T-helper 22 cell (primary cell): ENCODE measurements at regions not wholly inside any gene's neighbourhood (a gene's known extent, or its start where the extent isn't known, plus 50 kb on each side); places are given as distances from the start of the nearest gene placed in this dataset.

Experiments used
- DNase-seq: peaks from one replicate; pipeline ENCODE4 v3.0.0-alpha.2; 2020; ENCODE audit warnings: low read depth

DNA sequence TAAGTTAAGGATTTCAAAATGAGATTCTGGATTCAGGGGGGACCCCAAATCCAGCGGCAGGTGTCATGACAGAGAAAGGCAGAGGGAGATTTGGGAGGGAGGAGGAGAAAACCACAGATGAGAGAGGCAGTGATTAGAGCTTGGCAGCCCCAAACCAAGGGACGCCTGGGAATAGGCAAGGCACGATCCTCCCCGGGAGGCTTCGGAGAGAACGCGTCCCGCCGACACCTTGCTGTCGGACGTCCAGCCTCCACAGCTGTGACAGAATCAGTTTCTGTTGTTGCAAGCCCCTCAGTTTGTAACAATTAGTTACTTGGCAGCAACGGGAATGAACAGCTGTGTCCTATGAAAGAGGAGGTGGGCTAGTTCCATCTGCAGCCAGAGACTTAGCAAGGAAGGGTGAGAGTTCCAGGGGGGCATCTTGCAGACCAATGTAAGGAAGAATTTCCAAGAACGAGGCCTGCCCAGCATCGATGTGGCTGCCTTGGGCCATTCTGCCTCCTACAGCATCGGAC lies 110.7 kb upstream of the SDK2 start:
- DNase-seq, result no peak

DNA sequence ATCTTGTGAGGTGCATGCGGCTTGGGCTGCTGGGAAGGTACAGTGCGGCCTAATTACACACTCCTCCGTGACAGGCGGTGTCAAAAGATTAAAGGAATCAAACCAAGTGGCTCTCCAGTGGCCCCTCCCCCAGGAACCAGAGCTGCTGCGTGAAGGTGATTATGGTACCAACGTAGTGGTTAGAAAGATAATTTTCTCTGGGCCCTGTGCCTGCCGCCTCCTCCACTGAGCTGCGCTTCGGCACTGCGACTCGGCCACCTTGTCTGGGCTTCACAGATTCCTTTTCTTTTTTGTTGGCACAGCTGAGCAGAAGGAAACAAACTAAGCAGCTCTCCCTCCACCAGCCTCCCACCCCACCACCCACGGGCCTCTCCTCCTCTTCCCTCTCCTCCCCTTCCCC lies 113.2 kb upstream of the SDK2 start:
- DNase-seq, result no peak

DNA sequence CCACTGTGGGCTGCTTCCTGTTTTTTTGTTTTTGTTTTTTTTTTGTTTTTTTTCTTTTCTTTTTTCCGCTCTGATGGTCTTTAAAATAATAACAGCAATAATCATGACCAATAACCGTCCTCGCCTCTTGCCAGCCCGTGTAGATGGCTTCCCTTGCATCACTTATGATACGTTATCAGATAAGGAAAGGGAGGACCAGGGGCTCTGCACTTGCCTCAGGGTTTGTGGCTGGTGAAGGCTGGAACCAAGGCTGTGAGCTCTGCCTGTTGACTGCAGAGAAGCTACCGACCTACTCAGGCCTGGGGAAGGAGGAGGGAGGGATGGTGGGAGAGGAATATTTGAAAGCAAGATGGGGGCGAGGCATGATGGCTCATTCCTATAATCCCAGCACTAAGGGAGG lies 114.0 kb upstream of the SDK2 start:
- no peak for DNase-seq

DNA sequence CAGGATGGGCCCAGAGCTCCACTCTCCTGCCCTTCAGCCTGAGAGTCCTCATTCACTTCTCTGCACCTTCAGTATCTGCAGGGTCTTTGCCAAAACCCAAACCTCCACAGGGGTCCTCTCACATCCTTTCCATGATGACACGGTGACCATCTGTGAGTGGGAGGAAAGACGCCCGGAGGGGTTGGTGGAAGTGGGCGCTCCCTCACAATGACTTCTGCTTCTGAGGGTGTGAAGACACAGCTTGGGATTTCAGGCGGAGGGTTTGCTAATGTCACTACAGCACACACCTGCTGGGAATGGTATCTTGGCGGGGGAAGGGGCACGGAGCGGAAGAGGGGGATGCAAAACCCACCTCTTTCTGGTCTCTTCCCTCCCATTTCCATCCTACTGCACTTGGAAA lies 115.1 kb upstream of the SDK2 start:
- DNase-seq, result no peak

DNA sequence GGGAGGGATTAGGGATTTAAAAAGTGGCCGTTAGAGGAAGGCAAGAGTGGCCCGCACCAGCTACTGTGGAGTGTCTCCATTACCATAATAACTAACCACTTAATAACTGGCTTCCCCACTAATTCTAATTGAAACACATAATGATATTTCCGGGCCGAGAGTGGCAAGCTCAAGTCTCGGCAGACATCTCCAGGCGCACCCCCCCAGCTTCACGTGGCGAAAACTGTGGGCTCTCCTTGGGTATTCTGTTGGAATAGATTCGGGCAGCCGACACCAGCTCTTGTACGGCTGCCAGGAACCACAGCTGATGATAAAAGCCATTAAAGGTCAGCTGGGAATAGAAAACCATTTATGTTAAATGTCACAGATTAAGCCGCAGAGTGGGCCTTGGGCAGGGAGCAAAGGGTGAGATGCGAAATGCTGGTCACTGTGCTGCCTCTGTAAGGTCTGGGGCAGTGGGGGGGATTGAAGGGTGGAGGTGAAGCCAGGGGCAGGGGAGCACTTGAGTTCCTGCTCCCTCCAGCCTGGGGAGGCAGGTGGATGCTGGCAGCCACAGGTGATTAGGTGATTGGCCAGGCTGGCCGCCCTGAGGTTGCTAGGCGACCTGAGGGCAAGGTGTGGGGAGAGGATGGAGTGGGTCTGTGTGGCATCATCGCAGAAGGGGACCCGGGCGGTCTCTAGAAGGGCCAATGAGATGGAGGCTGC lies 115.6 kb upstream of the SDK2 start:
- no peak for DNase-seq

DNA sequence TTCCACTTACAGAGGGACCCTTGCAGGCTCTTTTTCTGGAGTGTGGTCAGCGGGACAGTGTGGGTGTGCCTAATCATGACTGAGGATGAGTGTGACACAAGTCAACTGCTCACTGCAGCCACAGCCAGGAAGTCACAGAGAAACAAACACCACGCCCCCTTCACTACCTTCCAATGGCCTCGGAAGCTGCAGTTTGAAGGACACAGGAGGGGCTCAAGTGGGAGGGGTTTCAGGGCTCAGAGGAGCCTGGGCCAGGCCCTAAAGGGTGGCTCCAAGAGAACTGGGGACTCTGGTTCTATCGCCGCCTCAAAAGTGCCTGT lies 116.2 kb upstream of the SDK2 start:
- no peak for DNase-seq

DNA sequence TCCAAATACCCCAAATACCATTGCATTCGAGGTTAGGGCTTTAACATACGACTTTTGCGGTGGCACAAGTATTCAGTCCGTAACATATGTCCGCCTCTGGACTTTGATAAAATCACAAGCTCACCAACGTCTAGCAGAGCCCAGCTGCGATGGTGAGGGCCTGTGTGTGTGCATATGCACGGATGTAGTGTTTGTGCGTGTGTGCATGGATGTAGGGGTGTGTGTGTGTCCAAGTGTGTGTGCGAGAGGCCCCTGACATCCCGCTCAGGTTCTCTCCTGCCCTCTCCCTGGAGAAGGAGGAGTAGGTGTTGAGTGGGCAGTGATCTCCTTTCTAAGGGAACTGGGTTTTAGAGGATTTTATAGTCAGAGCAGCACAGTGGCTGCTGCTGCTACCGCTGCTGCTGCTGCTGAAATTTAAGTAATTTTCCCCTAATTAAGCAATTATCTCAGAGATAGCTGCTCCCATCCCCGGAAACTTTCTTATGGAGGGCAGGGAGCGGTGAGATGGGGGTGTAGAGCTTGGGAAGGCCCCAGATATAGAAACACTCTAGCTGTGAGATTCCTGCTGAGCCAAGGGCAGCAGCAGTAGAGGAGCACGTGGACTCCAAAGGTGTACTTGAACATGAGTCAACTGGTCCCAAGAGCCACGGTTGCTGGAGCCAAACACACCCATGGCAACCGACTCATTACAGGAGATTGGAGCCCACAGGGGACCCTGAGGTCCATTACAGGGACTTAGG lies 121.7 kb upstream of the SDK2 start:
- DNase-seq, result no peak

DNA sequence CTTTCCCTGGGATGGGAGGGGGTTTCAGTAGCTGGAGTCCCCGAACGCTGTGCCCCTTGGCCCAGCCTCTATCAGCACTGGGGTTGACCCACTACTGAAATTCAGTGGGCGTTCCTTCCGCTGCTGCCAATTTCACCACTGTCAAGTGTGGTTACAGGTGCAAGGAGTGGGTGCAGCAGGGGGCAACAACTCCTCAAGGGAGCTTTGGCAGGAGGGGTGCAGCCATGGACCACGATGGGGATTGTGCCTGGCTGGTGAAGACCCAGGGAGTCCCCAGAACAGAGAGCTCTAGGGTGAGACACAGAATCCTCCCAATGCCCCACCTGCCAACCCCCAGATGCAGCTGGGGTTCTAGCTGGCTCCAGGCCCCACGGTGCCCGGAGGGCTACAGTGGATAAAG lies 123.5 kb upstream of the SDK2 start:
- no peak for DNase-seq

DNA sequence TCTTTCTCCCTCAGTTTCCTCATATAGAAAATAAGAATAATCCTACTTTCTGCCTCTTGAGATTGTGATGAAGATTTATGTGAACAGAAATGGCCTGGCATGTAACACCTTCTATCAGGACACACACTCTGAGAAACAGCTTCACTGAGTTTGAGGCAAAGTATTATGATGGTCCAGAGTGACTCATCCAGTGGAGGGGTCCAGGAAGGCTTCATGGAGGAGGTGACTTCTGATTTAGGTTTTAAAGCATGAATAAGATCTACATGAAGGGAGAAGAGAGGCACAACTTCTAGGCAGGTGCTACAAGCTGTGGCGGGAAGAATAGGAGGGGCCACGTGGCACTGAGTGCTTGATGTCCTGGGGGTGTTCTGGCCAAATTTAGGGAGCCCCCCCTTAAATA lies 124.4 kb upstream of the SDK2 start:
- DNase-seq, result no peak

DNA sequence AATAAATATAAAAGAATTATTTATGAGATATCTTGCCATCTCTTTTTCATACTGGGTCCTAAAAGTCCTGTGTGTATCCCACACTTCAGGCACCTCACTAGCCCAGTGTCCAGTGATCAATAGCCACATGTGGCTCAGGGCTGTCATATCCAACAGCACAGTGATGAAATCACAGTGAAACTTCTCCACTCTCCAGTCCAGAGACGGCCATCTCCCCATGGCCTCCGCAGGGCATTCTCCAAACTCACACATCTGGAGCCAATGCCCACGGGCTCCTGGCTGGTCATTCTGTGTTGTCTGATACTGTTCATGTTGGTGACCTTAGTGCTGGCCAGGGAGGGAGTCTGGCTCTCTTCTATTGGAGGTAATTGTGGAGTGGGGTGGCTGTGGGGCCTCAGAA lies 125.2 kb upstream of the SDK2 start:
- DNase-seq, result no peak

DNA sequence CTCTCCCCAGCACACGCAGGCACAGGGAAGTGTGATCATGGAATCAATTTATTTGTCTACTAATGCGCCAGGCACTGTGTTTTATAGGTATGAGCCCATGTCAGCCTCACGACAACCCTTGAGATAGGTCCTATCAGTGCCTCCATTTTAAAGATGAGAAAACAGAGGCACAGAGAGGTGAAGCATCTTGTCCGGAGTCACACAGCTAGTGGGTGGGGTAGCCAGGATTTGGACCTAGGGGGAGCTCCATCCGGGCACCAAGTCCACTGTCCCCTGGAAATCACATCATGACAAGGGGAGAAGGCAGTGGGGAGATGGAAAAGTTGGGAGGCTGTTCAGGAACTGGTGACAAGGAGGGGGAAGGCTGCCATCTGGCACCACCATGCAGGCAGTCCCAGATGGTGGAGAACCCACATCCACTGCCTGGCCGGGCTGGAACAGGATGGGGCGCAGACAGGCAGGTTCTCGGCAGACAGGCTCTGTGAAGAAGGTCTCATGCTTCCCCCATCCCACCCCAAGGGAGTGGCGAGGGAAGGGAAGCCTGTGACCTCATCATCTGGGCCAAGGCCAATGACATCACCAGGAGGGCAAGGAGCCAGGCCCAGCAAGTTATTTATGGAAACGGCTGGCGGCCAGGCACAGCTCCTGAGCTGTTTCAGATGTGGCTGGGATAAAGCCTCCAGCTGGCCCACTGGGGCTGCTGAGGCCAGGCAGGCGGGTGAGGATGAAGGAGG lies 126.0 kb upstream of the SDK2 start:
- DNase-seq, result no peak

DNA sequence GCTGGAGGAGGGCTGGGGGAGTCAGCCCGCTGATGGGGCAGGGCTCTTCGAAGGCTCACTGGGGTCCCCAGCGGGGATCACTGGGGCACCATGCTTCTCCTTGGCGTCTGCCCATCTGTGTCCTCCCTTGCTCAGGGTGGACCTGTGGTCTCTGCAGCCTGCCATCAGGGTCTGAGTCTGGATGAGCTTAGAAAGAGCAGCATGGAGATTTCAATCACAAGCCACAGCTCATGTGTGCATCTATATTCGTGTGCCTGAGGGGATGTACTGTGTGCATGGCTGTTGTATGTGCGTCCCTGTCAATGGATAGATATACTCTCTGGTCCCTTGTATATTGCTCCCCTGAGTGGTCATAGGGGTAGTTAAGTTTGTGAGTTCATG lies 126.6 kb upstream of the SDK2 start:
- no peak for DNase-seq

DNA sequence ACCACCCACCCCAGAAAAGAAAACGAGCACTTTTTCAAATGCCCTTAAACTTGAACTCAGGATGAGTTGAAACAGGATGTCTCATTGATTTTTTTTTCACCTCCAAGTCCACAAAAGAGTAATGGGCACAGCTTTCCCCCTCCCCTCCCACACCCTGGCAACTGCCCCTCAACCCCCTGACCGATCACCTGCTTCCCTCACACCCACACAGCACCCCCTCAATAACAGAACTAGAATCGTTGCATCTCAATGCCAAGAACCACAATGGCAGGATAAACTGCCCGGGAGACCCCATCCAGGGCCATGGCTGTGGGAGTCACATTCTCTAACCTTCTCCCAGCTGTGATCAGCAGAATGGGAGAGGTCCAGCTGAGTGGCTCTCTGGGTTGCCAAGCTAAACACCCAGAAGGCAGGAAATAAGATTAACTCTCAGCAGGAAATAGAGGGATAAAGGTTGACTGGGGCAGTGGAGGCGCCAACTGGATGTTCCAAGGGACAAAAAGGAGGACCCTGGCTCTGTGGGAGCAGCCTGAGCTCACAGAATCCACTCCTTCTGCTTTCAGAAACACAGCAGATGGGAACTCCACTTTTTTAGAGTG lies 128.0 kb upstream of the SDK2 start:
- DNase-seq, result no peak

DNA sequence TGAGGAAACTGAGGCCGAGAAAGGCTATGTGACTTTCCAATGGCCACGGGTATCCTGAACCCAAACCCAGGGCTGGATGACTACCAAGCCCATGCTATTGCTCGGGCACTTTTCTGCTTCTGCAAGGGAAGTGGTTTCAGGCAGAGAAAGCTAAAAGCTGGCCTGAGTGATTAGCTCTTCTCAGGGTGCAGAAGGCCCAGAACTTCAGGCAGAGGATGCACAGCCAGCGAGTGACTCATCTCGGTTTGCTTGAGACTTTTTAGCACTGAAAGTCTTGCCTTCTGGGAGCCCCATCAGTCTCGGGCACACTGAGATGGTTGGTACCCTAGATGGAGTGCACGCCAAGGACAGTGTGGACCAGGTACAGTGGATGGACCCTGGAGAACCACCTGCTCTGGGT lies 129.5 kb upstream of the SDK2 start:
- DNase-seq, result no peak

DNA sequence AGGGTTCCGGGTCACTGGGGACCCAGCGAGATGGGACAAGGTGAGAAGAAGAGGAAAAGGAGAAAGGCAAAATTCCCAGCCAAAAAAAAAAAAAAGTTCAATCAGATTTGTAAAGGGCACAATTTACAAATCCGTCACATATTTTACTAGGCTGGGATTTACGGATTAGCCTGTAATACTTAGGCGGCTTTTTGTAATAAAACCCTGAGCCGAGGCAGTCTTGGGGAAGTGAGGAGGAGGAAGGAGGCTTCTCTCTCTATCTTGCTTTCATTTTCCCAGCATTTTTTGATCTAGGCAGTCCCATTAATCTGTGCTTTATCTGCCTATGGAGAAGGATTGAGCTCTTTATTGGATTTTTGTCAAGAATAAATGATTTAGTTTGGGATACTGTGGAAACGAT lies 130.6 kb upstream of the SDK2 start:
- DNase-seq, result no peak

DNA sequence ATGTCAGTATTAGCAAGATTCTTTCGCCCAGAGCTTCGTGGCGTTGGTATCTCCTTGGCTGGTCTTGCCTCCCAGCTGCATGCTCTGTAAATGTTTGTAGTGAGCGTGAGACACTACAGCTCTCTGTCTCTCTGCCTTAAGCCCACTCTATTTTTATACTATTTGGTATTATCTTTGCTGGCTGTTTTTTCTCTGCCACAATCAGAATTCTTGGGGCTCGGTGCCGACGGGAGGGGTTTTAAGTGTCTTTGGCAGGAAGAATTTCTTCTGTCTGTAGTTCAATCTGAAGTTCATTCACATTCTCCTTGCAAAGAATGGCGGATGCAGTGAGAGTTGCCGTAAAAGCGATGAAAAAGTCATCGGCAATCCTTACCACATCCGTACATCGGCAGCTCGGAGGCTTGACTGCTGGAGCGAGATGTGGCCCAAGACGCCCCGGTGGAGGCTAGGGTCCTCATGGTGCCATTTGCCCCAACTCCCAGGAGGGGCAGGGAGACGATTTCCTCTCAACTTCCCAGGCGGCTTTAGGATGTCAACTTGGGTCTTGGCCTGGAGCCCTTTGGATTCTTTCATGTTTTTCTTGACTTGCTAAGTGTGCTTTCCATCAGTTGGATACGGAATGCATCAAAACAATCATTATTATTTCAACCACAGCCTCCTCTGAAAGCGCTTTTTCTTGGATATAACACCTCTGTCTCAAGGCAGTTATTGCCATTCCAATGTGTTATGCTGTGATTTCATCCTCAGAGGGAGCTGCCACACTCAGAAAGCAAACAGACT lies 132.3 kb upstream of the SDK2 start:
- DNase-seq, result no peak

DNA sequence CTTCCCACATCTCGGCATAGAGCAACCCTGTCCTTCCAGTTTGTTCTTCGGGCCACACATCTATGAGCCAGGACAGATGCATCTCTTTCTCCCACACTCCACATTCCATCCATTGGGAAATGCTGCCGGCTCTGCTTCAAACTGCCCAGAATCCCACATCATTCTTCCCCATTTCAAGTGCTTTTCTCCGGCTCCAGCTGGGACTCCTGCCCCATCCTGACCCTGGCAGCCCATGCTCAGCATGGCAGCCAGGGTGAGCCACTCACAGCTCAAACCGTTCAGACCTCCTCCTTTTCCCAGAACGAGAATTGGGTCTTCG lies 132.8 kb upstream of the SDK2 start:
- no peak for DNase-seq

DNA sequence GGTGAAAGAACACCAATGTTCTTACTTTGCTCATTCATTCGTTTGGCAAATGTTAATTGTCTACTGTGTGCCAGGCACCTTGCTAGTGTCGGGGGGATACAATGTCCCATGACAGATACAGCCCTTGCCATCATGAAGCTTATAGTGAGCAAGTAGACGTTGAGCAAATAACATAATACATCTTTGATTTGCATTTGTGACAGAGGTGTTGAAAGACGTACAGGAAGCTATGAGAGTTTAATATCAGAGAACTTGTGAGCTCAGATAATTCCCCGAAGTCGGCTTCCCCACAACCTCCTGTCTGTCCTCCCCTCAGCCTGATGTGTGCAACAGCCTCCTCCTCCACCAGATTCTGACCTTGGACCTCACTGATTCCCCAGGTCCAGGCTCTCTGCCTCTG lies 138.0 kb upstream of the SDK2 start:
- DNase-seq, result no peak

DNA sequence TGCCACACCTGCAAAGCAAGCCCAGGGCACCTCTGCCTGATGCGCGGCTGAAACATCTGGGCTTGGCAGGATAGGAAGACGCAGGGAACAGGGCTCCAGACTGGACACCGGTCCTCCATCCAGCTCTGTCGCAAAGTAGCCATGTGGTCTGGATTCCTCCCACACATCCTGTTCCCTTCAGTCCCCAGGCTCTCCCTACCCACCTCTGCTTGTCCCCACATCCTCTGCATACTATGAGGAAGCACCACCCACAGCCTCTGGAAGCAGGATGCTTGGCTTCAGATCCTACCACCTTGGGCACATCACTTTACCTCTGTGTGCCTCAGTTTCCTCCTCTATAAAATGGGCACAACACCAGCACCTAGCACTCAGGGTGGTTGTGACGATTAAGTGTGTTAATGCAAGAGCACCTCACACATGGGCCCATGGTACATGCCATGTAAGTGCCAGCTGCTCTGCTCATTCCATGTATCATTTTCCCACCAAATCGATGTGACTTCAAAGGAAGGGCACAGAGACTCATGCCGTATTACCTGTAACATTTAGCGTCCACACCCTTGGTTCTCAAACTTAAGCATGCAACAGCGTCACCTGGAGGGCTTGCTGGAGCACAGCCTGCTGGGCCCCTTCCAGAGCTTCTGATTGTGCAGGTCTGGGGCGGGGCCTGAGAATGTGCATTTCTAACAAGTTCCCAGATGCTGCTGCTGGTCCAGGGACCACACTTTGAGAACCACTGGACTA lies 138.6 kb upstream of the SDK2 start:
- DNase-seq, result no peak

DNA sequence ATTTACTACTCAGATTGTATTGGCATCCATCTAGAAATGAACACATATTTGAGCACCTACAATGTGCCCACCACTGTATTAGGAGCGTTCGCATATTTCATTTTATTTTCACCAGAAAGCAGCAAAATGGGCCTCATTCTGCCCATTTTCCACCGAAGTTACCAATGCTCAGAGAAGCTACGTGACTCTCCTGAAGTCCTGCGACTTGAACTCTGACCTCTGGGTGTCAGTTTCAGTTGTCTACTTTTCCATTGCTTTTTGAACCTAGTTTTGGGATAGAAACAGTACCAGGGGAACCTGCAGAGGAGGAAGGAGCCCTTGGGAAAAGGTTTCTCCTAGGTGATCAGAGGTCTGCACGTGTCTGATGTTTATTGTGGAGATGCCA lies 139.1 kb upstream of the SDK2 start:
- no peak for DNase-seq

DNA sequence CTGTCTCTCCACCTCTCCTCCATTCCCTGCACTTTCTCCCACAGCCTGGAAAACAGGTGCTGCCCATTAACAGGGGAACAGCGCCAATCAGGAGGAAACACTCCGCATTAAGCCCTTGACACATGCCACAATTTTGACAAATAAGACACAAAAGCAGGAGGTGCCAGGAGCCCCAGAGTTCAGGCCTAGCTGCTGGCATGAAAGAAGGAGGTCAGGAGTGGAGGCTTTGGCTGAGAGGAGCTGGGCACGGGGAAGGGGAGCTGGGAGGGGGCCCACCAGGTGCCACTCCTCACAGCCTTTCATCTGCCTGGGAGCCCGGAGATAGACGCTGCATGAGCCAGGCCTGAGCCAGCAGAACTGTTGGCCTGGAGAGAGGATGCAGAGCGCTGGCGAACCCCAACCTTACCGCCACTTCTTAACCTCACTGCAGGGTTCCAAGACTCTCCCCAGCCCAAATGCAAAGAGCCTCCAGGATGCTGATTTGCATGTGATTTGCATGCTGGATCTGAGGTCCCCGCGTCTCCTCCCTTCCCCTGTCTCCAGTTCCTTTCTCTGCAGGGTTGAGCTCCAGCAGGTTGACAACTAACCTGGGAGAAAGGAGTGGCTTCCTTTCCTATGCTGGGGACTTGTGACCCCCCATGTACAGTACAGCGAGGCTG lies 139.8 kb upstream of the SDK2 start:
- DNase-seq, result no peak
